SH-SY5Y (cell line): ENCODE measurements at regions not wholly inside any gene's neighbourhood (a gene's known extent, or its start where the extent isn't known, plus 50 kb on each side); places are given as distances from the start of the nearest gene placed in this dataset.

ENCODE experiments used
- GATA2 ChIP-seq: IDR thresholded peaks from 2 replicates; pipeline ENCODE4 v1.6.1; 2011; ENCODE audit warnings: mild to moderate bottlenecking, low read depth, low read length
- GATA3 ChIP-seq: IDR thresholded peaks from 2 replicates; pipeline ENCODE4 v1.6.1; 2011; ENCODE audit warnings: low read depth, mild to moderate bottlenecking, low read length, moderate library complexity

- TF ChIP-seq GATA3 (no peak), GATA2 (no peak)
These were observed 629.6 kb downstream of the VRK1 start for GRCh38 chr14:97426776-97427175.

GRCh38 chr14:97428808-97429440 is 631.7 kb downstream of the VRK1 start:
- TF ChIP-seq GATA3 (no peak), GATA2 (no peak)

- TF ChIP-seq GATA2 (no peak), GATA3 (no peak)
These were observed 635.4 kb downstream of the VRK1 start for GRCh38 chr14:97432586-97432985.

- TF ChIP-seq GATA3 = no peak
- no peak for TF ChIP-seq GATA2
These were observed 644.7 kb downstream of the VRK1 start for GRCh38 chr14:97441740-97442362.

- TF ChIP-seq GATA3 (no peak), GATA2 (no peak)
These were observed 645.2 kb downstream of the VRK1 start for GRCh38 chr14:97442363-97442762.

GRCh38 chr14:97443412-97443811 is 646.2 kb downstream of the VRK1 start:
- TF ChIP-seq GATA2 (no peak), GATA3 (no peak)

- no peak for TF ChIP-seq GATA2
- TF ChIP-seq GATA3 = no peak
These were observed 647.1 kb downstream of the VRK1 start for GRCh38 chr14:97444248-97444647.

- TF ChIP-seq GATA2 (no peak), GATA3 (no peak)
These were observed 648.2 kb downstream of the VRK1 start for GRCh38 chr14:97445367-97445766.

- TF ChIP-seq GATA3 (no peak), GATA2 (no peak)
These were observed 648.9 kb downstream of the VRK1 start for GRCh38 chr14:97446087-97446486.

- TF ChIP-seq GATA3 (no peak), GATA2 (no peak)
These were observed 655.1 kb downstream of the VRK1 start for GRCh38 chr14:97452314-97452713.

GRCh38 chr14:97453991-97454390 is 656.8 kb downstream of the VRK1 start:
- TF ChIP-seq GATA3 (no peak), GATA2 (no peak)

GRCh38 chr14:97456462-97456861 is 659.3 kb downstream of the VRK1 start:
- TF ChIP-seq GATA2 = no peak
- no peak for TF ChIP-seq GATA3

- TF ChIP-seq GATA3 (no peak), GATA2 (no peak)
These were observed 659.8 kb downstream of the VRK1 start for GRCh38 chr14:97456958-97457357.

- no peak for TF ChIP-seq GATA2
These were observed 660.4 kb downstream of the VRK1 start for GRCh38 chr14:97457575-97458085.

GRCh38 chr14:97458255-97458654 is 661.1 kb downstream of the VRK1 start:
- no peak for TF ChIP-seq GATA3
- no peak for TF ChIP-seq GATA2
